ENCODE measurements at regions not wholly inside any gene's neighbourhood (a gene's known extent, or its start where the extent isn't known, plus 50 kb on each side); places are given as distances from the start of the nearest gene placed in this dataset.

DNA sequence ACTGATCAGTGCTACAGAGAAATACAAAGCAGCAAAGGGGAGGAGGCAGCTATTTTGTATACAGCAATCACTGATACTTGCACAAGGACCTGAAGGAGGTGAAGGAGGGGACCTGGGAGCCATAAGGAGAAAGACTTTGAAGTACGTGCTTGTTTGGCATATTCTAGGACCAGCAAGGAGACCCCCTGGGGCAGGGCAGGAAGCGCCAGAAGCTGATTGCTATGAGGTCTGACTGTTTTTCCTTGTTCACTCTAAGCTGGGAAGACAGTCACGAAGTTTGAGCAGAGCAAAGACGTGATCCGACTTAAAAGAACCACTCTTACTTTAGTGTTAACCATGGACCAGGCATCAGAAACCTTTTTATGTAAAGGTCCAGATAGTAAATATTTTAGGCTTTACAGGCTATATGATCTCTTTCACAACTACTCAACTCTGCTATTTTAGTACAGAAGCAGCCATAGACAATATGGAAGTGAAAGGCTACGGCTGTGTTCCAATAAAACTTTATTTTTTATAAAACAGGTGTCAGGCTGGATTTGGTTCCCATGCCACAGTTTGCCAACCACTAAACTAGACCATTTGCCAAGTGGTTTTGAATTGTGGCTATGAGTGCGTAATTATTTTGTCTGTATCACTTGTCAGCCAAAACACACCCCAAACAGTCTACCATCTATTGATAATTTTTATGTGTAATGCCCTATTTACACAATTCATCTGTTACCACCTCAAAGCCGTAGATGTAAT lies 217.9 kb downstream of the PRL start:
- Histone ChIP-seq H3K27ac (ENCODE audit: low read depth, low read length) (no peak overlapping the region), H3K27me3 (ENCODE audit: control insufficient read depth, insufficient read depth, low read length) (no peaks in the 10 kb centered on the region), H3K4me3 (ENCODE audit: low read depth, low read length) (no peak overlapping the region), H3K9me3 (ENCODE audit: control insufficient read depth, insufficient read depth, low read length) (no peaks in the 10 kb centered on the region)
- POLR2A ChIA-PET: no interaction called here
- TF ChIP-seq, protein P1, sequence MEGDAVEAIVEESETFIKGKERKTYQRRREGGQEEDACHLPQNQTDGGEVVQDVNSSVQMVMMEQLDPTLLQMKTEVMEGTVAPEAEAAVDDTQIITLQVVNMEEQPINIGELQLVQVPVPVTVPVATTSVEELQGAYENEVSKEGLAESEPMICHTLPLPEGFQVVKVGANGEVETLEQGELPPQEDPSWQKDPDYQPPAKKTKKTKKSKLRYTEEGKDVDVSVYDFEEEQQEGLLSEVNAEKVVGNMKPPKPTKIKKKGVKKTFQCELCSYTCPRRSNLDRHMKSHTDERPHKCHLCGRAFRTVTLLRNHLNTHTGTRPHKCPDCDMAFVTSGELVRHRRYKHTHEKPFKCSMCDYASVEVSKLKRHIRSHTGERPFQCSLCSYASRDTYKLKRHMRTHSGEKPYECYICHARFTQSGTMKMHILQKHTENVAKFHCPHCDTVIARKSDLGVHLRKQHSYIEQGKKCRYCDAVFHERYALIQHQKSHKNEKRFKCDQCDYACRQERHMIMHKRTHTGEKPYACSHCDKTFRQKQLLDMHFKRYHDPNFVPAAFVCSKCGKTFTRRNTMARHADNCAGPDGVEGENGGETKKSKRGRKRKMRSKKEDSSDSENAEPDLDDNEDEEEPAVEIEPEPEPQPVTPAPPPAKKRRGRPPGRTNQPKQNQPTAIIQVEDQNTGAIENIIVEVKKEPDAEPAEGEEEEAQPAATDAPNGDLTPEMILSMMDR (IDR thresholded peaks at IDR 0.05; ENCODE audit: low read depth, low read length): no peak
- CTCF ChIA-PET: no interaction called here
- no peak for DNase-seq (ENCODE audit: low read depth, low spot score)

DNA sequence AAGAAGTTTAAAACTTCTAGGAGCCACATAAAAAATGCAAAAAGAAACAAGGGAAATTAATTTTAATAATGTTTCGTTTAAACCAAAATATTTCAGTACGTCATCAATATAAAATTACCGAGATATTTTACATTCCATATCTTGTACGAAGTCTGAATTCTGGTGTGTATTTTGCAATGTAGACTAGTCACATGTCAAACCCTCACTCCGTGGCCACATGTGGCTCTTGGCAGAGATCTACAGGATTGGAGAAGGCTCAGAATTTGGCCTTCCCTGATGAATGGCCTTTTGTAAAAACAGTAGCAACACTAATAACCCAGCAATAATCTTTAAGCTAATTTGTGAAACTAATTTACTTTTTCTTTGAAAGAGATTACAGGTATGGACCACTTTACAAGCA lies 217.1 kb downstream of the PRL start:
- CTCF ChIA-PET: interaction anchor here (0.6 kb wide), 1 partner anchor 491 kb away, joined by 7 read pairs; no protein-coding TSS in a partner anchor
- Histone ChIP-seq H3K9me3 (ENCODE audit: control insufficient read depth, insufficient read depth, low read length) (no peaks in the 10 kb centered on the region), H3K4me3 (ENCODE audit: low read depth, low read length) (no peak overlapping the region), H3K27me3 (ENCODE audit: control insufficient read depth, insufficient read depth, low read length) (no peaks in the 10 kb centered on the region), H3K27ac (ENCODE audit: low read depth, low read length) (no peak overlapping the region)
- peak; percentile 56 for DNase-seq (ENCODE audit: low read depth, low spot score)
- TF ChIP-seq, protein P1 (IDR thresholded peaks at IDR 0.05; ENCODE audit: low read depth, low read length): no peak
- POLR2A ChIA-PET: no interaction called here

DNA sequence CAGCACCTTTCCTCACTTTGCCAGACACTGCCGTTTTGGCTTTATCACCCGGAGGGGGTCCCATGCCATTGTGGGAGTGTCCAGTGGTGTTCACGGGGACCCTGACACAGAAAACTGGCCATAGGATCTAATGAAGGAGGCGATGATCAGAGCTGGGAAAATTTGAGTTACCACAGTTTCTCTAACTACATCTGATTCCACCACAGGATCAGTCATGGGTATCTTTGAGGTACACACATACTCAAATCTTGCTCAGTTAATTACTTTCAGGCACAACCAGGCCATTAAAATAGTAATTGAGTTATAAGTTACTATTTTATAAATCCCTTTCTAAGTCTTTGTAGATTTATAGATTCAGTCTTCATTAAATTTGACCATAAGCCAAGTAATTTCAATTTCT lies 215.1 kb downstream of the PRL start:
- Histone ChIP-seq H3K9me3 (ENCODE audit: control insufficient read depth, insufficient read depth, low read length) (no peaks in the 10 kb centered on the region), H3K4me3 (ENCODE audit: low read depth, low read length) (no peak overlapping the region), H3K27me3 (ENCODE audit: control insufficient read depth, insufficient read depth, low read length) (no peaks in the 10 kb centered on the region), H3K27ac (ENCODE audit: low read depth, low read length) (no peak overlapping the region)
- POLR2A ChIA-PET: no interaction called here
- TF ChIP-seq, protein P1 (IDR thresholded peaks at IDR 0.05; ENCODE audit: low read depth, low read length): no peak
- CTCF ChIA-PET: no interaction called here
- DNase-seq (ENCODE audit: low read depth, low spot score): no peak

DNA sequence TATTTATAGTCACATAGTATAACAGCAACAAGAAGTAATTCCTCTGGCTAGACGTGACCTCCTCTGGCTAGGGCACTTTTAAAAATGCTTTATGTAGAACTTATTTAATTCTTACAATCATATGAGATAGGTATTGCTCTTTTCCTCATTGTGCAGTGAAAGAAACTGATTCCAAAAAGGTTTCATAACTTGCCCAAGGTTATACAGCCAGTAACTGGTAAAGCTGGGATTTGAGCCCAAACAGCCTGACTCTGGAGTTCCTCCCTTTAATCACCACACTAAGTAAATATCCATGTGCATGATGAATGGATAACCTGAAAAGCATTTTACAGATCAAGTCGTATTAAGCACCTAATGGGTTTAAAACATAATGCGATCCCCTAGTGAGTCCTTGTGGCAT lies 214.6 kb downstream of the PRL start:
- ChIA-PET POLR2A (no interaction called here), CTCF (no interaction called here)
- Histone ChIP-seq H3K27me3 (ENCODE audit: control insufficient read depth, insufficient read depth, low read length) (no peaks in the 10 kb centered on the region), H3K27ac (ENCODE audit: low read depth, low read length) (no peak overlapping the region), H3K9me3 (ENCODE audit: control insufficient read depth, insufficient read depth, low read length) (no peaks in the 10 kb centered on the region), H3K4me3 (ENCODE audit: low read depth, low read length) (no peak overlapping the region)
- DNase-seq (ENCODE audit: low read depth, low spot score): no peak
- TF ChIP-seq, protein P1 (IDR thresholded peaks at IDR 0.05; ENCODE audit: low read depth, low read length): no peak

DNA sequence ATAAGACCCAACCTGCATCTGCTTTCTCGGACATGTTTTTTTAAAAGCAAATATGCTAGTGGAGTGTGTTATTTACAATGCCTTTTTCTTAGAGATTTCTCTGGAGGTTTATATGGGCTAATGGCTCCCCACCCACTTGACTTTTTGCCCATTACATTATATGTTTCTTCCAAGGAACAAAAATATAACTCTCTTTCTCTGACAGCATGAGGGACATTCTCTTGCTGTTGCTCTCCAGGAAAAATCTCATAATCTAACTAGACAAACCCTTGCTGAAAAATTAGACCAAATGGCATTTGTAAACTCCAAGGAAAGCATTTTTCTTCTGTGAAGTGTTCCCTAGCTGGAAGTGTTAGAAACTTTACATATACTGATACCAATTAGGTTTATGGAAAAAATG lies 213.7 kb downstream of the PRL start:
- no peak for DNase-seq (ENCODE audit: low read depth, low spot score)
- Histone ChIP-seq H3K9me3 (ENCODE audit: control insufficient read depth, insufficient read depth, low read length) (no peaks in the 10 kb centered on the region), H3K27me3 (ENCODE audit: control insufficient read depth, insufficient read depth, low read length) (no peaks in the 10 kb centered on the region), H3K4me3 (ENCODE audit: low read depth, low read length) (no peak overlapping the region), H3K27ac (ENCODE audit: low read depth, low read length) (no peak overlapping the region)
- POLR2A ChIA-PET: interaction anchor here (0.9 kb wide), 1 partner anchor 489 kb away, joined by 3 read pairs; the partner anchor contains the start of gene SOX4
- CTCF ChIA-PET: no interaction called here
- TF ChIP-seq, protein P1 (IDR thresholded peaks at IDR 0.05; ENCODE audit: low read depth, low read length): no peak

All from AG04450 (cell line).